ENCODE measurements at regions not wholly inside any gene's neighbourhood (a gene's known extent, or its start where the extent isn't known, plus 50 kb on each side); places are given as distances from the start of the nearest gene placed in this dataset.

DNA sequence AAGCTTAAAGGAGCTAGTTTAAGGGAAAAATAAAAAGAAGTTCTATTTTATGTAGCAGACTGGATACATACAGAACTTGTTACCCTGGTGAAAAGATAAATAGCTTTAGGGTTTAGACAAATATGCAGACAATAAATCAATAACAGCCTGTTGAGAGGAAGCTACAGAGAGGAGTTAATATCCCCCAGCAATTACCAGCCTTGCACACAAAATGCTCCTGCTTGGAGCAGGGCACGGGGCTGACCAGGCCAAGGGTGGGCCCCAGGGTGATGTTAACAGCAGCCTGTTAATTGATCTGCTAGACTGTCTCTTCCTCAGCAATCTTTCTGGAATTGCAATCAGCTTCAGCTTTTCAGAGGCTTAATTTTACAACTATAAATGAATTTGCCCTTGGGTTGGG, 125.1 kb upstream of the SOX4 start:
- TF ChIP-seq, protein P1, sequence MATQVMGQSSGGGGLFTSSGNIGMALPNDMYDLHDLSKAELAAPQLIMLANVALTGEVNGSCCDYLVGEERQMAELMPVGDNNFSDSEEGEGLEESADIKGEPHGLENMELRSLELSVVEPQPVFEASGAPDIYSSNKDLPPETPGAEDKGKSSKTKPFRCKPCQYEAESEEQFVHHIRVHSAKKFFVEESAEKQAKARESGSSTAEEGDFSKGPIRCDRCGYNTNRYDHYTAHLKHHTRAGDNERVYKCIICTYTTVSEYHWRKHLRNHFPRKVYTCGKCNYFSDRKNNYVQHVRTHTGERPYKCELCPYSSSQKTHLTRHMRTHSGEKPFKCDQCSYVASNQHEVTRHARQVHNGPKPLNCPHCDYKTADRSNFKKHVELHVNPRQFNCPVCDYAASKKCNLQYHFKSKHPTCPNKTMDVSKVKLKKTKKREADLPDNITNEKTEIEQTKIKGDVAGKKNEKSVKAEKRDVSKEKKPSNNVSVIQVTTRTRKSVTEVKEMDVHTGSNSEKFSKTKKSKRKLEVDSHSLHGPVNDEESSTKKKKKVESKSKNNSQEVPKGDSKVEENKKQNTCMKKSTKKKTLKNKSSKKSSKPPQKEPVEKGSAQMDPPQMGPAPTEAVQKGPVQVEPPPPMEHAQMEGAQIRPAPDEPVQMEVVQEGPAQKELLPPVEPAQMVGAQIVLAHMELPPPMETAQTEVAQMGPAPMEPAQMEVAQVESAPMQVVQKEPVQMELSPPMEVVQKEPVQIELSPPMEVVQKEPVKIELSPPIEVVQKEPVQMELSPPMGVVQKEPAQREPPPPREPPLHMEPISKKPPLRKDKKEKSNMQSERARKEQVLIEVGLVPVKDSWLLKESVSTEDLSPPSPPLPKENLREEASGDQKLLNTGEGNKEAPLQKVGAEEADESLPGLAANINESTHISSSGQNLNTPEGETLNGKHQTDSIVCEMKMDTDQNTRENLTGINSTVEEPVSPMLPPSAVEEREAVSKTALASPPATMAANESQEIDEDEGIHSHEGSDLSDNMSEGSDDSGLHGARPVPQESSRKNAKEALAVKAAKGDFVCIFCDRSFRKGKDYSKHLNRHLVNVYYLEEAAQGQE (IDR thresholded peaks at IDR 0.05; ENCODE audit: insufficient replicate concordance, low read depth), result no peak
- TF ChIP-seq, protein P2, sequence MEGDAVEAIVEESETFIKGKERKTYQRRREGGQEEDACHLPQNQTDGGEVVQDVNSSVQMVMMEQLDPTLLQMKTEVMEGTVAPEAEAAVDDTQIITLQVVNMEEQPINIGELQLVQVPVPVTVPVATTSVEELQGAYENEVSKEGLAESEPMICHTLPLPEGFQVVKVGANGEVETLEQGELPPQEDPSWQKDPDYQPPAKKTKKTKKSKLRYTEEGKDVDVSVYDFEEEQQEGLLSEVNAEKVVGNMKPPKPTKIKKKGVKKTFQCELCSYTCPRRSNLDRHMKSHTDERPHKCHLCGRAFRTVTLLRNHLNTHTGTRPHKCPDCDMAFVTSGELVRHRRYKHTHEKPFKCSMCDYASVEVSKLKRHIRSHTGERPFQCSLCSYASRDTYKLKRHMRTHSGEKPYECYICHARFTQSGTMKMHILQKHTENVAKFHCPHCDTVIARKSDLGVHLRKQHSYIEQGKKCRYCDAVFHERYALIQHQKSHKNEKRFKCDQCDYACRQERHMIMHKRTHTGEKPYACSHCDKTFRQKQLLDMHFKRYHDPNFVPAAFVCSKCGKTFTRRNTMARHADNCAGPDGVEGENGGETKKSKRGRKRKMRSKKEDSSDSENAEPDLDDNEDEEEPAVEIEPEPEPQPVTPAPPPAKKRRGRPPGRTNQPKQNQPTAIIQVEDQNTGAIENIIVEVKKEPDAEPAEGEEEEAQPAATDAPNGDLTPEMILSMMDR (IDR thresholded peaks at IDR 0.05; ENCODE audit: insufficient read depth, low read length), result no peak
- TF ChIP-seq POLR2AphosphoS5 (IDR thresholded peaks at IDR 0.05; ENCODE audit: low read depth), result no peak
- TF ChIP-seq GABPA (IDR thresholded peaks at IDR 0.05; ENCODE audit: low read depth), result no peak

Data from HL-60 (cell line).